ENCODE measurements at regions not wholly inside any gene's neighbourhood (a gene's known extent, or its start where the extent isn't known, plus 50 kb on each side); places are given as distances from the start of the nearest gene placed in this dataset.

- no peak for DNase-seq
These were observed 136.8 kb downstream of the FOXD2 start for GRCh38 chr1:47574451-47575165.

- DNase-seq = no peak
These were observed 138.3 kb downstream of the FOXD2 start for GRCh38 chr1:47575855-47576757.

- DNase-seq = no peak
These were observed 138.9 kb downstream of the FOXD2 start for GRCh38 chr1:47576758-47577115.

- no peak for DNase-seq
These were observed 139.6 kb downstream of the FOXD2 start for GRCh38 chr1:47577303-47578025.

- no peak for DNase-seq
These were observed 140.3 kb downstream of the FOXD2 start for GRCh38 chr1:47578026-47578720.

GRCh38 chr1:47578721-47579419, 141.0 kb downstream of the FOXD2 start:
- peak; percentile 38 for DNase-seq

- no peak for DNase-seq
These were observed 142.0 kb downstream of the FOXD2 start for GRCh38 chr1:47579809-47580208.

- DNase-seq = no peak
These were observed 142.7 kb downstream of the FOXD2 start for GRCh38 chr1:47580451-47580995.

- DNase-seq = no peak
These were observed 145.2 kb downstream of the FOXD2 start for GRCh38 chr1:47582891-47583608.

- no peak for DNase-seq
These were observed 146.4 kb downstream of the FOXD2 start for GRCh38 chr1:47584249-47584648.

GRCh38 chr1:47585141-47585902, 147.5 kb downstream of the FOXD2 start:
- no peak for DNase-seq

GRCh38 chr1:47587891-47588582, 150.2 kb downstream of the FOXD2 start:
- no peak for DNase-seq

- DNase-seq = no peak
These were observed 152.8 kb downstream of the FOXD2 start for GRCh38 chr1:47590523-47591225.

GRCh38 chr1:47591801-47592200, 154.0 kb downstream of the FOXD2 start:
- DNase-seq = no peak

GRCh38 chr1:47592296-47593012, 154.6 kb downstream of the FOXD2 start:
- DNase-seq = no peak

GRCh38 chr1:47593013-47593568, 155.2 kb downstream of the FOXD2 start:
- no peak for DNase-seq
